H1 (cell line): ENCODE measurements at regions not wholly inside any gene's neighbourhood (a gene's known extent, or its start where the extent isn't known, plus 50 kb on each side); places are given as distances from the start of the nearest gene placed in this dataset.

Experiments used
- MAFK ChIP-seq: IDR thresholded peaks from 2 replicates; pipeline ENCODE4 v1.6.1; 2012; ENCODE audit warnings: low read depth, mild to moderate bottlenecking, improper control_type of control experiment, low read length
- NANOG ChIP-seq: IDR thresholded peaks from 2 replicates; pipeline ENCODE4 v1.6.1; 2011; ENCODE audit warnings: low read length, low read depth, mild to moderate bottlenecking, inconsistent platforms; ENCODE audit not compliant: insufficient read depth, poor library complexity, severe bottlenecking
- TF ChIP-seq, protein P1 (sequence below): IDR thresholded peaks from 2 replicates; pipeline ENCODE4 v1.6.1; 2011; ENCODE audit warnings: low read depth, mild to moderate bottlenecking, low read length; ENCODE audit not compliant: insufficient read depth

- TF ChIP-seq MAFK (no peak), NANOG (no peak)
- TF ChIP-seq, protein P1, sequence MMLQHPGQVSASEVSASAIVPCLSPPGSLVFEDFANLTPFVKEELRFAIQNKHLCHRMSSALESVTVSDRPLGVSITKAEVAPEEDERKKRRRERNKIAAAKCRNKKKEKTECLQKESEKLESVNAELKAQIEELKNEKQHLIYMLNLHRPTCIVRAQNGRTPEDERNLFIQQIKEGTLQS, result no peak
These were observed 387.6 kb downstream of the BRINP2 start (continued) for GRCh38 chr1:177558372-177558771.
